T follicular helper cell (primary cell): ENCODE measurements at regions not wholly inside any gene's neighbourhood (a gene's known extent, or its start where the extent isn't known, plus 50 kb on each side); places are given as distances from the start of the nearest gene placed in this dataset.

ENCODE experiments used
- DNase-seq: peaks from one replicate; pipeline ENCODE4 v3.0.0-alpha.2; 2020; ENCODE audit warnings: low read depth

GRCh38 chr9:81116340-81117137 is 572.8 kb downstream of the TLE1 start:
- DNase-seq: no peak

DNA sequence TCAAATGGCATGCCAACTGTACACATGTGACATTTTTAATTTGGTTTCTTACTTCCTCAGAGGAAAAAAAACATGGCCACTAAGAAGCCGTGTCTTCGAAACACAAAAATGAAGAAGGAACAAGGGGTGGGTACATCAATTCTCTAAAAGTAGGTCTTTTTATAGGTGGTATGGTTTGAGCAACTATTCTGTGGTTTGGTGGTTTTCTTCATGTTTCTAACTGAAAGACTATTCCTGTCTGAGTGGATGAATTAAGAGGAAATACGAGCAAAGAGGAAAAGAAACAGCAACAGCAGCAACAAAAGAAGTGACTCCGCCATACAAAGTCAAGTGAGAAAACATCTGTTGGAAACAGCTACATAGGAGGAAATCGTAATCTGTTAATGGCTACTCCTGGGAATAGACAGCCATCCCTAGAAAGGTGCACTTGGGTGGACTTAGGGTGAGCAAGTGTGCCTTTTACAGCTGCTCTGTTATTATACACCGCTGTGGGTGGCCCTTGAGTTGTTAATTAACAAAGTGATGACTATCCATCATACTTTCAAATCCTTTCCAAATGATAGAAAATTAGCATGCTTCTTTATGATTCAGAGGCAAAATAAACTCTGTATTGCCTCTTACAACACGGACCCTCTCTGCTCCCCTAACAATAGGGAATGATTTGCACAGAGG is 575.8 kb downstream of the TLE1 start:
- DNase-seq: no peak

- no peak for DNase-seq
These were observed 576.5 kb downstream of the TLE1 start for GRCh38 chr9:81112627-81113452.

DNA sequence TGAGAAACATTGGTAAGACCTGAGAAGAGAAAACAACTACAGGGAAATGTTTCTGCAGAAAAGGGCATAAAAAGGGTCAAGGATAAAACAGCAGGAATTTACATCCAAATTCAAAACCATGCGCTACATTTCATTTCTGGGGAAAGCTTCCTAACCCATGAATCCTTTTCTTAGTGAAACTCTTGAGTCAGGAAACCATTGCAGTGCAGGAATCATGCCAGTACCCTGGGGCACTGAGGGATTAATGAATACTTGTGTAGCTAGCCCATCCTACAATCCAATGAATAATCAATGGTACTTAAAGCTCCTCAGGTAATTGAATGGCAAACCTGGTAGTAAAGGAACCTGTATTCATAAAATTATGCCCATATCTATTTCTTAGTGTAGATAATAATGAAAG is 580.5 kb downstream of the TLE1 start:
- DNase-seq: no peak

DNA sequence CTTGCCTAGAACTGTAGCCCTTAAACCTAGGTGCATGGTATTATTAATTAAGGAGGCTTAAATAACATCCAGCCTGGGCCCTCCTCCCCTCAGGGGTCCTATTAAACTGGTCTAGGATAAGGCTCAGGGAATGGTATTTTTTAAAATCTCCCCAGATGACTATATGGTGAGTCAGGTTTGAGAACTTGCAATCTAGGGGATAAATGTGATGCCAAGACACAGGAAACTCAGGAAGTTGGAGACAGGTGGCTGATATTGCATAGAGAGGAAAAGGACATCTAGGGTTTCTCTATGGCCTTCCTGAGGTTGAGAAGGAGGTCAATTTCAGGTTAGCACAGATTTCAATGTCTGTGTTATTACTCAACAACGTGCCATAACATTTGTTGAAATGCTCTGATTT is 581.0 kb downstream of the TLE1 start:
- DNase-seq: no peak

DNA sequence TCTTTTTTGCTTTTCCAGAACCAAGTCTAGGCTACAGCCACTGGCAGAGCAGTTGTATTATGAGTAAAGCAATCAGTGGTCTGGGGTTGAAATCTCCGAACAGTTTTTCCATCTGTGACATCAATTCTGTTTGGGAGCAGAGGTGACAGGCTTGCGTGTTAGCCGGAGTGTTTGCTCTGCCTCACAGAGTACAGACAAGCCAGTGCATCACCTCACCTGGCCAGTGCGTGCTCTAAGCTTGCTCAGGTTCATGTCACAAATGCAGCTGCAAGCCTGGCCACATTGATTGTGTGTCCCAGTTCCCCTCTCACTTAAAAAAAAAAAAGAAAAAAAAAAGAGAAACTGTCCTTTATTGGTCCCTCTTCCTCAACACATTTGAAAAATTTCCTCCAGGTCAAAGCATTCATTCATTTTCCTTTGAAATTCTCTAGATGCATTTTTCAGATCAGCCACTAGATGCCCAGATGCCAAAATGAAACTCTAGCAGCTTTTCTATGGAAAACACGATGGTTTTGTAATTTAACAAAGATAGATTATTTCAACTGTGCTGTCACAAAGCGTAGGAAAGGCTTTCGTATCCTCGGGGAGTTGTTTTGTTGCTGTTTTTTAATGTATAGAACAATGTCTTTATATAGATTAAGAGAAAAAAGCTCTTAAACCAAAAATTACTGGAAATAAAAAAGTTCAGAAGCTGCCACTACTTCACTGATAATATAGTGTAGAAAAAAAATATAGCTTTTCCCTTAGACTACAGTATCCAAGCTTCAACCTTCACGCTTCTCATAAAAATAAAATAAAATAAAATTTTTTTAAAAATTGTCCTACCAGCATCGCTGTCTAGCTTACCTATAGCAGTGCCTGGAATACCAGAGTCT is 585.5 kb downstream of the TLE1 start:
- no peak for DNase-seq

GRCh38 chr9:81097131-81097847 is 592.1 kb downstream of the TLE1 start:
- DNase-seq: no peak

GRCh38 chr9:81096625-81097024 is 592.7 kb downstream of the TLE1 start:
- DNase-seq: no peak

- DNase-seq: no peak
These were observed 597.3 kb downstream of the TLE1 start for GRCh38 chr9:81092057-81092456.

GRCh38 chr9:81088341-81088740 is 601.0 kb downstream of the TLE1 start:
- no peak for DNase-seq

DNA sequence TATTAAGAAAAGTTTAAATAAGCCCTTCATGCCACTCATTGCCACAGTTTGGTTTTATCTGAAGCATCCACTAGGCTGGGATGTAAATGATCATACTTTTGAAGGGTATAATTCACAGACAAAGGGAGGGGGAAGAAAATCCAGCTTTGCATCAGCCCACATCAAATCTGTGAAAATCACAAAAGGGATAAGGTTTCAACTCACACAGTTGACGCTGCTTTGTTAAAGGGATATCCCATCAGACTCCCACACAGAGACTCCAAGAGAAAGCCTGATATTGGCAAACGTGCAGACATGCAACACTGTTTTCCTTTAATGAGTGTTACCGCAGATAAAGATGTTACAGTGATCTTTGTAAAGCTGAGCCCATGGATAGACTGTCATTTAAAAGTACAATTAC is 602.9 kb downstream of the TLE1 start:
- no peak for DNase-seq

DNA sequence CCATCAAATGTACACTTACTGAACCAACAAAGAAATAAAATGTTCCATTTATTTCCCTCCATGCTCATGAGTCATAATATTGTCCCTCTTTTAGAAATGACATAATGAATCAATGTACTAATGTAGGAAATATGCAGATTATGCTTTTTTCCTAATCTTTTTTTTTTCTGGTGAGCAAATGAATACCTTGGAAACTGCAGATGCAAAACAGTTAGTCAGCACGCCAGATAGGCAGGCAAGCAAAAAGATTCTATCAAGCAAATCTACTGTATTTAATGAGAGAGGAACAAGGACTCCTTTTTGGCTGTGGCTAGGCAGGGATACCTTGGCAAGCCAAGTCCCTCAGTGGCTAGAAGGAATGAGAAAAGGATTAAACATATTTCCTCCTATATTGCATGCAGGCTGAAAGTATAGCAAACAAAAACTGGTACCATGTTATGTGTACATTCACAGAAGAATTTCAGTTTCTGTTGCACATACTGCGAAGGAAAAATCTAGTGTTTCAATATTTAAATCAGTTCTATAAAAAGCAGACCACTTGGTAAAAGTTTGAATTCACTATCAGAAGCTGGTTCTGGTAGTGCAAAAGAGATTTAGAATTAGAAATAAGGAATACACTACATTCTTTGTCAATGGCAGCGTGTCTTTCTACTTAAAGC is 605.4 kb downstream of the TLE1 start:
- no peak for DNase-seq

GRCh38 chr9:81083067-81083466 is 606.3 kb downstream of the TLE1 start:
- DNase-seq: no peak

- DNase-seq: no peak
These were observed 607.1 kb downstream of the TLE1 start for GRCh38 chr9:81082221-81082620.

GRCh38 chr9:81080900-81081299 is 608.4 kb downstream of the TLE1 start:
- DNase-seq: no peak

DNA sequence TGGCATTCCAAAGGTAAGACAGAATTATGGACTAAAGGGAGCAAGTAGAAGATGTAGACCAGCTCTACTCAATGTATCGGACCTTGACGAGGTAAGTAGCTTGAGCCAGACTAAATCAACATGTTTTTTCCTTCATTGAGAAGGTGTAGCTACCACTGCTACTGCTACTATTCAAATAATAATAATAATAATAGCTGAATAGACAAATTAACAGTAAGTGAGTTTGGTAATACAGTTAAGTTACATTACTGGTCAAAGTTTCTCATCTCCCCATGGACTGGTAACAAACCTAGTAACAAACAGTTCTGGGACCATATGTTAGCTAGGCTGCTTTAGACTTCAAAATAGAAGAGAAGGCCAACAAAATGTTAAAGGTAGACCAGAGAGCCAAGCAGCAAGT is 609.2 kb downstream of the TLE1 start:
- DNase-seq: no peak

DNA sequence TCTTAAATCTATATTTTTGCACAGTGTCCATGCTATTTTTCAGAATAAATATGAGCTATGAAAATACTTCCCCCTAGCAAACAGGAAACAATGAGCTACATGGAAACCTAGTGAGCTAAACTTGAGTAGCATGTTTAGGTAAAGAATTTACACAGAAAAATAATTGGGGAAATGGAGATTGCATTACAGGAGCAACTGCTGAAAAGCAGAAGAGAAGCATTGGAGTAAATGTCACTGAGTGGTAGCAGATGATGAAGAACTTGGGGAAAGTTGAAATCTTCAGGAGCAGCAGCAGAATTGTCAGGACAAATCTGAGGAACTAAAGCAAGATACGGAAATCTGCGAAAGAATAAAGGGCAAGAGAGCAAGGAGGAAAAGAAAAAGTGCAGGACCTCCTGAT is 610.3 kb downstream of the TLE1 start:
- no peak for DNase-seq

GRCh38 chr9:81078555-81078954 is 610.8 kb downstream of the TLE1 start:
- no peak for DNase-seq

DNA sequence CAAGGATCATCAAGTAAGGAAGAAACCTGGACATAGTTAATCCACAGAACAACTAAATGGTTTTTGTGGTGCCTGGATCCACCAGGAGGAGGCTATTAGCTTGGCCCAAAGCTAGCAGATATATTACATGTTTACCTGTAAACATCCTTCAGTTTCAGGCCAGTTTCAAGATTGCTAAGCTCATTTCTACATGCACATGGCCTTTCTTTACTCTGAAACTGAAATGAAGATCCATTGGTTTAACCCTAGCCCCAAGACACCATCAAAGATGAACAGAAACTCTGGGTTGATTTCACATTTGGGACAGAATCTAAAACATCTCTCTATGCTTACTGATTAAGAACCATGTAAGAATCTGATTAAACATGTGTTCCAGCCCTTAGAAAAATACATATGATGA is 611.8 kb downstream of the TLE1 start:
- DNase-seq: no peak

DNA sequence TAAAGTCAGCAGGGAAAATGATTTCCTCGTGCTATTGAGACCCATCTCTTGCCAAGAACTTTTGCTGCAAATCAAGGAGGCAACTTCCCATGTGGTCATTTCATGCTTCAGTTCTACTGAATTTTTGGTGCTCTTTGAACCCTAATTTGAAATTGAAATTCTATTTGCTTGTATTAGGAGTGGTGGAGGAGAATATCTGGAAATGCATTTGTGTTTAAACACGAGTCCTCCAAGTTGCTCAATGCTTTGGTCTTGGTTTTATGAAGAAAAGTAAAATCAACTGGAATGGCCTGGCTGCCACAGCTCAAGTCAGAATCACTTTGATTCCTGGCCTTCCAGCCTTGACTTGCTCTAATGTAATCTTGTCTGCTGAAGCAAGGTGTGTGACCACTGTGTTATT is 613.2 kb downstream of the TLE1 start:
- DNase-seq: no peak

DNA sequence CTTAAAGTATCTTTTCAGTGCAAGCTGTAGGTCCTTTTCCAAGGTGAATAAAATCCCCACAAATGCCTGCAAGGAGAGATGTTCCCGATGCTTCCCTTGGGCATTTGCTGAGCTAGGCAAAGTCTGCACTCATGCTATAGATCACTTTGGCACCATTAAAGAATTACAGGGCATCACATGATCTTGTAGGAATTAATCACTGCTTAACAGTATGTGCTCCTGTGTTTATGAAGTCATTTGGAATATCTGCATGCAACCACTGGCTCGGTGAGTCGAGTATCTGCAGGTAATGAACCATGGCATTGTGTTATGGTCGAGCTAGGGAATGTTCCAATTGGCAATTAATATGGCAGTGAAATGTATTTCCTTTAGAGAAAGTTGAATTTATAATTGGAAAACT is 615.1 kb downstream of the TLE1 start:
- no peak for DNase-seq
